Effector memory CD4-positive, alpha-beta T cell (primary cell): ENCODE measurements at regions not wholly inside any gene's neighbourhood (a gene's known extent, or its start where the extent isn't known, plus 50 kb on each side); places are given as distances from the start of the nearest gene placed in this dataset.

Experiments
- DNase-seq, 3 donors: peaks; one replicate each; pipeline ENCODE4 v3.0.0-alpha.2; 2020
- H3K27ac ChIP-seq: 2 replicates; pipeline ENCODE4 v1.7.0; 2013; ENCODE audit warnings: mild to moderate bottlenecking, low read length, moderate library complexity; ENCODE audit not compliant: insufficient read depth, poor library complexity, severe bottlenecking
- H3K27me3 ChIP-seq: replicated peaks from 2 replicates; pipeline ENCODE4 v1.7.0; 2013; ENCODE audit warnings: mild to moderate bottlenecking, low read length; ENCODE audit not compliant: insufficient read depth, control insufficient read depth, poor library complexity, severe bottlenecking
- H3K36me3 ChIP-seq: 2 replicates; pipeline ENCODE4 v1.7.0; 2013; ENCODE audit warnings: mild to moderate bottlenecking, low read length, moderate library complexity; ENCODE audit not compliant: control insufficient read depth, insufficient read depth
- H3K4me1 ChIP-seq: 2 replicates; pipeline ENCODE4 v1.7.0; 2013; ENCODE audit warnings: low read length, mild to moderate bottlenecking; ENCODE audit not compliant: control insufficient read depth, insufficient read depth, poor library complexity, severe bottlenecking
- H3K4me3 ChIP-seq: 2 replicates; pipeline ENCODE4 v1.7.0; 2013; ENCODE audit warnings: low read length, low read depth, mild to moderate bottlenecking; ENCODE audit not compliant: insufficient read depth, poor library complexity, severe bottlenecking
- H3K9me3 ChIP-seq: 2 replicates; pipeline ENCODE4 v1.7.0; 2013; ENCODE audit warnings: mild to moderate bottlenecking, low read length, moderate library complexity; ENCODE audit not compliant: control insufficient read depth

- no peak overlapping the region for H3K4me3 ChIP-seq
- no peak overlapping the region for H3K27ac ChIP-seq
- H3K27me3 ChIP-seq, result no peaks in the 10 kb centered on the region
- no peak for DNase-seq
- no peaks in the 10 kb centered on the region for H3K9me3 ChIP-seq
- no peaks in the 10 kb centered on the region for H3K36me3 ChIP-seq
- no peaks in the 10 kb centered on the region for H3K4me1 ChIP-seq
Measured at GRCh38 chr3:117914540-117915100, 1120.0 kb downstream of the IGSF11 start.

- Histone ChIP-seq H3K27me3 (no peaks in the 10 kb centered on the region), H3K36me3 (no peaks in the 10 kb centered on the region), H3K4me1 (no peaks in the 10 kb centered on the region), H3K27ac (no peak overlapping the region), H3K4me3 (no peak overlapping the region), H3K9me3 (no peaks in the 10 kb centered on the region)
- DNase-seq, result no peak
Measured at GRCh38 chr3:117916839-117917238, 1117.8 kb downstream of the IGSF11 start.

GRCh38 chr3:117919621-117920020 is 1115.0 kb downstream of the IGSF11 start:
- Histone ChIP-seq H3K4me3 (no peak overlapping the region), H3K27ac (no peak overlapping the region)
- DNase-seq, result no peak

GRCh38 chr3:117920253-117920898 is 1114.3 kb downstream of the IGSF11 start:
- no peak overlapping the region for H3K27ac ChIP-seq
- H3K4me1 ChIP-seq, result no peaks in the 10 kb centered on the region
- DNase-seq, result no peak
- H3K27me3 ChIP-seq, result no peaks in the 10 kb centered on the region
- no peaks in the 10 kb centered on the region for H3K36me3 ChIP-seq
- H3K4me3 ChIP-seq, result no peak overlapping the region
- H3K9me3 ChIP-seq, result no peaks in the 10 kb centered on the region

More at GRCh38 chr3:117919621-117920020, 1115.0 kb downstream of the IGSF11 start:
- H3K27me3 ChIP-seq, result no peaks in the 10 kb centered on the region
- no peaks in the 10 kb centered on the region for H3K36me3 ChIP-seq
- H3K4me1 ChIP-seq, result no peaks in the 10 kb centered on the region
- no peaks in the 10 kb centered on the region for H3K9me3 ChIP-seq

- Histone ChIP-seq H3K36me3 (no peaks in the 10 kb centered on the region), H3K27me3 (no peaks in the 10 kb centered on the region), H3K4me3 (no peak overlapping the region), H3K4me1 (no peaks in the 10 kb centered on the region), H3K9me3 (no peaks in the 10 kb centered on the region), H3K27ac (no peak overlapping the region)
- no peak for DNase-seq
Measured at GRCh38 chr3:117921411-117921810, 1113.2 kb downstream of the IGSF11 start.

- no peak overlapping the region for H3K4me3 ChIP-seq
- no peaks in the 10 kb centered on the region for H3K27me3 ChIP-seq
- H3K9me3 ChIP-seq, result no peaks in the 10 kb centered on the region
- no peak for DNase-seq
- H3K36me3 ChIP-seq, result no peaks in the 10 kb centered on the region
- H3K27ac ChIP-seq, result no peak overlapping the region
- no peaks in the 10 kb centered on the region for H3K4me1 ChIP-seq
Measured at GRCh38 chr3:117922039-117922438, 1112.6 kb downstream of the IGSF11 start.

GRCh38 chr3:117926819-117927218 is 1107.8 kb downstream of the IGSF11 start:
- H3K27me3 ChIP-seq, result no peaks in the 10 kb centered on the region
- H3K4me3 ChIP-seq, result no peak overlapping the region

GRCh38 chr3:117927825-117928224 is 1106.8 kb downstream of the IGSF11 start:
- Histone ChIP-seq H3K27ac (no peak overlapping the region), H3K4me1 (no peaks in the 10 kb centered on the region), H3K4me3 (no peak overlapping the region), H3K27me3 (no peaks in the 10 kb centered on the region), H3K9me3 (no peaks in the 10 kb centered on the region), H3K36me3 (no peaks in the 10 kb centered on the region)
- DNase-seq, result no peak

More at GRCh38 chr3:117926819-117927218, 1107.8 kb downstream of the IGSF11 start:
- no peaks in the 10 kb centered on the region for H3K4me1 ChIP-seq
- no peak overlapping the region for H3K27ac ChIP-seq
- no peak for DNase-seq
- H3K9me3 ChIP-seq, result no peaks in the 10 kb centered on the region
- H3K36me3 ChIP-seq, result no peaks in the 10 kb centered on the region

GRCh38 chr3:117928836-117929235 is 1105.8 kb downstream of the IGSF11 start:
- Histone ChIP-seq H3K27ac (no peak overlapping the region), H3K9me3 (no peaks in the 10 kb centered on the region), H3K4me1 (no peaks in the 10 kb centered on the region), H3K36me3 (no peaks in the 10 kb centered on the region), H3K27me3 (no peaks in the 10 kb centered on the region), H3K4me3 (no peak overlapping the region)
- no peak for DNase-seq

- no peaks in the 10 kb centered on the region for H3K27me3 ChIP-seq
- no peaks in the 10 kb centered on the region for H3K9me3 ChIP-seq
- H3K4me3 ChIP-seq, result no peak overlapping the region
- H3K4me1 ChIP-seq, result no peaks in the 10 kb centered on the region
- no peak overlapping the region for H3K27ac ChIP-seq
- H3K36me3 ChIP-seq, result no peaks in the 10 kb centered on the region
- DNase-seq, result no peak
Measured at GRCh38 chr3:117932441-117932840, 1102.2 kb downstream of the IGSF11 start.
